Glutamatergic neuron (in vitro differentiated cells): ENCODE measurements at regions not wholly inside any gene's neighbourhood (a gene's known extent, or its start where the extent isn't known, plus 50 kb on each side); places are given as distances from the start of the nearest gene placed in this dataset.

ENCODE experiments used
- DNase-seq: peaks from one replicate; pipeline ENCODE4 v3.0.0; 2022
- H3K27ac Mint-ChIP-seq: one replicate; pipeline ENCODE4 v1.8.0; 2020; ENCODE audit warnings: mild to moderate bottlenecking, mixed read lengths, inconsistent platforms; ENCODE audit not compliant: unreplicated experiment
- H3K27me3 Mint-ChIP-seq: one replicate; pipeline ENCODE4 v1.8.0; 2020; ENCODE audit warnings: mild to moderate bottlenecking, moderate library complexity, mixed read lengths, inconsistent platforms; ENCODE audit not compliant: unreplicated experiment
- H3K36me3 Mint-ChIP-seq: one replicate; pipeline ENCODE4 v1.8.0; 2020; ENCODE audit warnings: mild to moderate bottlenecking, mixed read lengths, inconsistent platforms; ENCODE audit not compliant: unreplicated experiment
- H3K4me1 Mint-ChIP-seq: one replicate; pipeline ENCODE4 v1.8.0; 2020; ENCODE audit warnings: mild to moderate bottlenecking, low read depth, mixed read lengths, inconsistent platforms; ENCODE audit not compliant: unreplicated experiment
- H3K4me3 Mint-ChIP-seq: one replicate; pipeline ENCODE4 v1.8.0; 2020; ENCODE audit warnings: mild to moderate bottlenecking, mixed read lengths, inconsistent platforms; ENCODE audit not compliant: unreplicated experiment
- H3K9me3 Mint-ChIP-seq: one replicate; pipeline ENCODE4 v1.8.0; 2020; ENCODE audit warnings: mild to moderate bottlenecking, moderate library complexity, mixed read lengths, inconsistent platforms; ENCODE audit not compliant: unreplicated experiment
- CTCF ChIP-seq: fragments of 200-600 bp; sonication (generic); IDR thresholded peaks from one replicate; pipeline ENCODE4 v1.5.0; 2021; ENCODE audit not compliant: partially characterized antibody, unreplicated experiment

- peaks cover 25% of the 10 kb centered on the region for H3K36me3 Mint-ChIP-seq
- H3K9me3 Mint-ChIP-seq = peaks cover 14% of the 10 kb centered on the region
- H3K4me3 Mint-ChIP-seq = no peak overlapping the region
- peaks cover 16% of the 10 kb centered on the region for H3K4me1 Mint-ChIP-seq
- no peak for TF ChIP-seq CTCF
- peaks cover 6% of the 10 kb centered on the region for H3K27me3 Mint-ChIP-seq
- DNase-seq = no peak
- no peak overlapping the region for H3K27ac Mint-ChIP-seq
Observed at GRCh38 chr1:229784834-229785233, 158.8 kb downstream of the URB2 start.

GRCh38 chr1:229786974-229787610, 161.0 kb downstream of the URB2 start:
- Mint-ChIP-seq H3K9me3 (peaks cover 10% of the 10 kb centered on the region), H3K36me3 (peaks cover 29% of the 10 kb centered on the region), H3K27me3 (peaks cover under 1% of the 10 kb centered on the region), H3K4me1 (peaks cover 1% of the 10 kb centered on the region), H3K4me3 (no peak overlapping the region), H3K27ac (no peak overlapping the region)
- no peak for DNase-seq
- no peak for TF ChIP-seq CTCF

GRCh38 chr1:229788004-229788403, 162.0 kb downstream of the URB2 start:
- TF ChIP-seq CTCF = no peak
- DNase-seq = no peak
- H3K27me3 Mint-ChIP-seq = no peaks in the 10 kb centered on the region
- H3K27ac Mint-ChIP-seq = no peak overlapping the region
- peaks cover 24% of the 10 kb centered on the region for H3K36me3 Mint-ChIP-seq
- H3K9me3 Mint-ChIP-seq = peaks cover 8% of the 10 kb centered on the region
- no peak overlapping the region for H3K4me3 Mint-ChIP-seq
- H3K4me1 Mint-ChIP-seq = no peaks in the 10 kb centered on the region

- H3K9me3 Mint-ChIP-seq = peaks cover 8% of the 10 kb centered on the region
- no peak for TF ChIP-seq CTCF
- H3K27ac Mint-ChIP-seq = no peak overlapping the region
- H3K27me3 Mint-ChIP-seq = peaks cover 3% of the 10 kb centered on the region
- peaks cover 21% of the 10 kb centered on the region for H3K36me3 Mint-ChIP-seq
- no peak overlapping the region for H3K4me3 Mint-ChIP-seq
- H3K4me1 Mint-ChIP-seq = no peaks in the 10 kb centered on the region
- no peak for DNase-seq
Observed at GRCh38 chr1:229792012-229792975, 166.2 kb downstream of the URB2 start.

GRCh38 chr1:229793488-229793887, 167.4 kb downstream of the URB2 start:
- H3K4me1 Mint-ChIP-seq = no peaks in the 10 kb centered on the region
- no peaks in the 10 kb centered on the region for H3K9me3 Mint-ChIP-seq
- DNase-seq = no peak
- H3K27ac Mint-ChIP-seq = no peak overlapping the region
- H3K4me3 Mint-ChIP-seq = no peak overlapping the region
- H3K36me3 Mint-ChIP-seq = peaks cover 12% of the 10 kb centered on the region
- peaks cover 3% of the 10 kb centered on the region for H3K27me3 Mint-ChIP-seq
- TF ChIP-seq CTCF = no peak
